Chondrocyte (in vitro differentiated cells): ENCODE measurements at regions not wholly inside any gene's neighbourhood (a gene's known extent, or its start where the extent isn't known, plus 50 kb on each side); places are given as distances from the start of the nearest gene placed in this dataset.
"Not testable (repeated sequence)": the region's sequence is repeated elsewhere in the genome, so short reads cannot be mapped to it uniquely, and the experiment has no call there.

ENCODE experiments used
- DNase-seq: peaks from one replicate; pipeline ENCODE4 v3.0.0; 2021; ENCODE audit warnings: mixed read lengths, low spot score
- H3K27ac Mint-ChIP-seq: one replicate; pipeline ENCODE4 v1.8.0; 2021; ENCODE audit warnings: mild to moderate bottlenecking, moderate library complexity, mixed read lengths; ENCODE audit not compliant: unreplicated experiment
- H3K27me3 Mint-ChIP-seq: 2 replicates; pipeline ENCODE4 v1.8.0; 2021; ENCODE audit warnings: low read depth, mixed read lengths
- H3K36me3 Mint-ChIP-seq: 2 replicates; pipeline ENCODE4 v1.8.0; 2021; ENCODE audit warnings: low read depth, mixed read lengths
- H3K4me1 Mint-ChIP-seq: 2 replicates; pipeline ENCODE4 v1.8.0; 2021; ENCODE audit warnings: low read depth, mild to moderate bottlenecking, mixed read lengths
- H3K4me3 Mint-ChIP-seq: one replicate; pipeline ENCODE4 v1.8.0; 2021; ENCODE audit warnings: mild to moderate bottlenecking, moderate library complexity, mixed read lengths; ENCODE audit not compliant: unreplicated experiment
- H3K9me3 Mint-ChIP-seq: 2 replicates; pipeline ENCODE4 v1.8.0; 2021; ENCODE audit warnings: low read depth, mixed read lengths
- TF ChIP-seq, protein P1 (sequence below): fragments of 200-600 bp; sonication (generic); IDR thresholded peaks from 2 replicates; pipeline ENCODE4 v1.5.0; 2021; ENCODE audit warnings: antibody characterized with exemption, mild to moderate bottlenecking, moderate library complexity

- H3K4me3 Mint-ChIP-seq = no peak overlapping the region
- no peaks in the 10 kb centered on the region for H3K4me1 Mint-ChIP-seq
- no peak for DNase-seq
- H3K36me3 Mint-ChIP-seq = no peaks in the 10 kb centered on the region
- no peak overlapping the region for H3K27ac Mint-ChIP-seq
- peaks cover 7% of the 10 kb centered on the region for H3K27me3 Mint-ChIP-seq
- no peaks in the 10 kb centered on the region for H3K9me3 Mint-ChIP-seq
- TF ChIP-seq, protein P1, sequence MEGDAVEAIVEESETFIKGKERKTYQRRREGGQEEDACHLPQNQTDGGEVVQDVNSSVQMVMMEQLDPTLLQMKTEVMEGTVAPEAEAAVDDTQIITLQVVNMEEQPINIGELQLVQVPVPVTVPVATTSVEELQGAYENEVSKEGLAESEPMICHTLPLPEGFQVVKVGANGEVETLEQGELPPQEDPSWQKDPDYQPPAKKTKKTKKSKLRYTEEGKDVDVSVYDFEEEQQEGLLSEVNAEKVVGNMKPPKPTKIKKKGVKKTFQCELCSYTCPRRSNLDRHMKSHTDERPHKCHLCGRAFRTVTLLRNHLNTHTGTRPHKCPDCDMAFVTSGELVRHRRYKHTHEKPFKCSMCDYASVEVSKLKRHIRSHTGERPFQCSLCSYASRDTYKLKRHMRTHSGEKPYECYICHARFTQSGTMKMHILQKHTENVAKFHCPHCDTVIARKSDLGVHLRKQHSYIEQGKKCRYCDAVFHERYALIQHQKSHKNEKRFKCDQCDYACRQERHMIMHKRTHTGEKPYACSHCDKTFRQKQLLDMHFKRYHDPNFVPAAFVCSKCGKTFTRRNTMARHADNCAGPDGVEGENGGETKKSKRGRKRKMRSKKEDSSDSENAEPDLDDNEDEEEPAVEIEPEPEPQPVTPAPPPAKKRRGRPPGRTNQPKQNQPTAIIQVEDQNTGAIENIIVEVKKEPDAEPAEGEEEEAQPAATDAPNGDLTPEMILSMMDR = no peak
Observed at GRCh38 chr6:20008131-20008530, 171.0 kb downstream of the ID4 start.

DNA sequence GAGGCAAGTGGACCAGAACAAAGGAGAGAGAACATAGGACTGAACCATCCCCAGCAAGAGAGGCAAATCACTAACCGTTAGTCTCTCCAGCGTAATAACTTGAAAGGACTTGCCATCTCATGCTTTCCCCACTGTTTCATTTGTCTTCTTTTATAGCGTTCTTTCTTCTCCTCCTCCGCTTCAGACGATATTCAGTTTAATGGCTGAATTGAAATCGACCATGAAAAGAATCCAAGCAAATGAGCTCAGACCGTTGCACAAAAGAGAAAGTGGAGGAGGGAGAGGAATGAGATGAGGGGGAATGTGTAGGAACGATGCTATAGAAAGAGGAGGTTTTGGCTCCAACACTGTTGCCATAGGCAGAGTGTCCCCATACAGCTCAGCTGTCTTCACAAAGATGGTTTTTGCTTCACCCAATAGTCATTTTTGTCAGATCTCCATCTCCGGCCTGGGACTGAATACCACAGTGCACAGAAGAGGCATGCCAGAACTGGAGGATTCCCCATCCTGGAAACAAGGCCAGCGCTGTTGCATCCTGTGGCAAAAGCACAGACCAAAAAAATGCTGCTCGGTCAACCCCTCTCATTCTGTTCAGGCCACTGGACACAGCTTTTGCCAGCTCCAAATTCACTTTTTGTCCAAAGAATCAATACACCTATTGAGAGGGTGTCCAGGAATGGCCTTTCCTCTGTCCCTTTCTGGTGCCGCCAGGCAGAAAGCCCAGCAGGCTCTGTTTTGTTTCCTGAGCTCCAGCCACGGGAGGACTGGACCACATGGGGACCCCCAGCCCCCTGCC lies 176.1 kb downstream of the ID4 start:
- no peaks in the 10 kb centered on the region for H3K36me3 Mint-ChIP-seq
- TF ChIP-seq, protein P1 = no peak
- H3K4me1 Mint-ChIP-seq = no peaks in the 10 kb centered on the region
- H3K4me3 Mint-ChIP-seq = no peak overlapping the region
- no peak overlapping the region for H3K27ac Mint-ChIP-seq
- no peaks in the 10 kb centered on the region for H3K9me3 Mint-ChIP-seq
- H3K27me3 Mint-ChIP-seq = peaks cover 6% of the 10 kb centered on the region
- no peak for DNase-seq

DNA sequence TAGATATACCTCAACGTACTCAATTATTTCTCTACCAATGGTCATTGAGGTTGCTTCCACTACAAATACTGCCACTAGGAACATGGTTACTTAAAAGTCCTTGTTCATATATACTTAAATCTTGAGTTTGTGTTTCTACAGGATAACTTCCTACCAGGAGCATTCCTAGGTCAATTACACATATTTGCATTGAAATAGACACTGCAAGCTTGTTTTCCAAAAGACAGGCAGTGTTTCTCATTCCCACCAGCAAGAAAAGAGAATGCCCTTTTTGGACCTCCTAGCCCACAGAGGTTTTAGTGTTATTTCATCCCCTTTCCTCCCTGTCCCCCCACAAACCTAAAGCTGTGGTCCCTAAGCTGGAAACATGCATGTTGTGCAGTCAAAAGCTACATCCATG lies 177.3 kb downstream of the ID4 start:
- no peaks in the 10 kb centered on the region for H3K36me3 Mint-ChIP-seq
- no peak overlapping the region for H3K4me3 Mint-ChIP-seq
- H3K27me3 Mint-ChIP-seq = peaks cover 4% of the 10 kb centered on the region
- DNase-seq = no peak
- TF ChIP-seq, protein P1 = no peak
- no peak overlapping the region for H3K27ac Mint-ChIP-seq
- H3K9me3 Mint-ChIP-seq = peaks cover 6% of the 10 kb centered on the region
- H3K4me1 Mint-ChIP-seq = no peaks in the 10 kb centered on the region

DNA sequence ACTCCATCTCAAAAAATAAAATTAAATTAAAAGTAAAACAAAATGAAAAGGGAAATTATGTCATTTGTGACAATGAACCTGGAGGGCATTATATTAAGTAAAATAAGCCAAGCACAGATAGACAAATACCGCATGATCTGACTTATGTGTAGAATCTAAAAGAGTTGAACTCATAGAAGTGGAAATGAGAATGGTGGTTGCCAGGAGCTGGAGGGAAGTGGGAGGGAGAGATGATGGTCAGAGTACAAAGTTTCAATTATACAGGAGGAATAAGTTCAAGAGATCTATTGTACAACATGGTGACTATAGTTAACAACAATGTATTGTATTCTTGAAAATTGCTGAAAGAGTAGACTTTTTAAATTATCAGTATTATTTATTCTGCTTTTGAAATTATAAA lies 183.4 kb downstream of the ID4 start:
- TF ChIP-seq, protein P1 = no peak
- DNase-seq = no peak
- Mint-ChIP-seq H3K27ac (no peak overlapping the region), H3K27me3 (no peaks in the 10 kb centered on the region), H3K4me3 (no peak overlapping the region), H3K4me1 (no peaks in the 10 kb centered on the region), H3K9me3 (peaks cover 6% of the 10 kb centered on the region), H3K36me3 (no peaks in the 10 kb centered on the region)

- no peak overlapping the region for H3K27ac Mint-ChIP-seq
- DNase-seq = no peak
- no peak overlapping the region for H3K4me3 Mint-ChIP-seq
- H3K4me1 Mint-ChIP-seq = no peaks in the 10 kb centered on the region
- H3K36me3 Mint-ChIP-seq = no peaks in the 10 kb centered on the region
- H3K27me3 Mint-ChIP-seq = peaks cover 3% of the 10 kb centered on the region
- peaks cover 6% of the 10 kb centered on the region for H3K9me3 Mint-ChIP-seq
- TF ChIP-seq, protein P1 = no peak
Observed at GRCh38 chr6:20021795-20022194, 184.6 kb downstream of the ID4 start.

DNA sequence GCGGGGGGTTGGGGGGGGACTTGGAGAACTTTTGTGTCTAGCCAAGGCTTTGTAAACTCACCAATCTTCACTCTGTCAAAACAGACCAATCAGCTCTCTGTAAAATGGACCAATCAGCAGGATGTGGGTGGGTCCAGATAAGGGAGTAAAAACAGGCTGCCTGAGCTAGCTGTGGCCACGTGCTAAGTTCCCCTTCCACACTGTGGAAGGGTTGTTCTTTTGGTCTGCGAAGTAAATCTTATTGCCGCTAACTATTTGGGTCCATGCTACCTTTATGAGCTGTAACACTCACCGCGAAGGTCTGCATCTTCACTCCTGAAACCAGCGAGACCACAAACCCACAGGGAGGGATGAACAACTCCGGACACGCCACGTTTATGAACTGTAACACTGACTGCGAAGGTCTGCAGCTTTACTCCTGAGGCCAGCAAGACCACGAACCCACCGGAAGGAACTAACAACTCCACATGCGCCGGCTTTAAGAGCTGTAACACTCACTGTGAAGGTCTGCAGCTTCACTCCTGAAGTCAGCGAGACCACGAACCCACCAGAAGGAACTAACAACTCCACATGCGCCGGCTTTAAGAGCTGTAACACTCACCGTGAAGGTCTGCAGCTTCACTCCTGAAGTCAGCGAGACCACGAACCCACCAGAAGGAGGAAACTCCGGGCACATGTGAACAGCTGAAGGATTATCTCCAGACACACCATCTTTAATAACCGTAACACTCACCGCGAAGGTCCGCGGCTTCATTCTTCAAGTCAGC lies 186.6 kb downstream of the ID4 start:
- H3K4me3 Mint-ChIP-seq, H3K9me3 Mint-ChIP-seq, H3K4me1 Mint-ChIP-seq, H3K36me3 Mint-ChIP-seq, H3K27ac Mint-ChIP-seq, DNase-seq, H3K27me3 Mint-ChIP-seq: not testable (repeated sequence)
